ENCODE measurements at regions not wholly inside any gene's neighbourhood (a gene's known extent, or its start where the extent isn't known, plus 50 kb on each side); places are given as distances from the start of the nearest gene placed in this dataset.

- TF ChIP-seq CTCF (IDR thresholded peaks at IDR 0.05) (peak; percentile 40), EZH2 (IDR thresholded peaks at IDR 0.05) (no peak)
These were observed 850.9 kb downstream of the FAM133A start for GRCh38 chrX:94524867-94525266.

Data from neural progenitor cell (in vitro differentiated cells).